PC-3 (cell line): ENCODE measurements at regions not wholly inside any gene's neighbourhood (a gene's known extent, or its start where the extent isn't known, plus 50 kb on each side); places are given as distances from the start of the nearest gene placed in this dataset.

ENCODE experiments used
- ATAC-seq: fragments of 200-7000 bp; cut with Tn5 transposase; 2 replicates; pipeline ENCODE4 v1.9.1; 2020; ENCODE audit warnings: mild to moderate bottlenecking, moderate library complexity
- BruUV-seq: library from RNA; stranded (reverse); fragments of 400-500 nt; replicated peaks from 2 replicates; lab custom pipeline; 2021; lab: Mats Ljungman, UMichigan
- CTCF ChIA-PET: fragments of 300-600 bp; sonication (Branson Sonifier 250); formaldehyde crosslinking; loops from one replicate; lab custom pipeline; 2022; ENCODE audit warnings: antibody characterized with exemption; lab: Charles Lee
- POLR2A ChIA-PET: fragments of 300-600 bp; sonication (Branson Sonifier 250); formaldehyde crosslinking; loops from one replicate; lab custom pipeline; 2022; ENCODE audit warnings: antibody characterized with exemption; ENCODE audit not compliant: unreplicated experiment; lab: Charles Lee
- DNase-seq: peaks from one replicate; pipeline ENCODE4 v3.0.0-alpha.2; 2015
- H2AFZ ChIP-seq: fragments of 300-600 bp; sonication (generic); 2 replicates; pipeline ENCODE4 v1.6.0; 2016; ENCODE audit warnings: antibody characterized with exemption, low read length
- H3F3A ChIP-seq: fragments of 300-600 bp; sonication (generic); one replicate; pipeline ENCODE4 v1.6.0; 2017; ENCODE audit warnings: antibody characterized with exemption, low read length, control low read depth, mild to moderate bottlenecking; ENCODE audit not compliant: unreplicated experiment
- H3K27ac ChIP-seq: fragments of 300-600 bp; sonication (generic); 2 replicates; pipeline ENCODE4 v1.5.1; 2016; ENCODE audit warnings: mild to moderate bottlenecking, low read length
- H3K27me3 ChIP-seq: fragments of 300-600 bp; sonication (generic); 2 replicates; pipeline ENCODE4 v1.6.1; 2016; ENCODE audit warnings: low read length, mixed read lengths
- H3K36me3 ChIP-seq: fragments of 300-600 bp; sonication (generic); 2 replicates; pipeline ENCODE4 v1.6.1; 2016; ENCODE audit warnings: low read depth, mixed run types, low read length, mixed read lengths
- H3K4me1 ChIP-seq: fragments of 300-600 bp; sonication (generic); 2 replicates; pipeline ENCODE4 v1.5.1; 2016; ENCODE audit warnings: low read length; ENCODE audit not compliant: insufficient read depth
- H3K4me2 ChIP-seq: fragments of 300-600 bp; sonication (generic); 2 replicates; pipeline ENCODE4 v1.6.0; 2016; ENCODE audit warnings: low read length
- H3K4me3 ChIP-seq: fragments of 300-600 bp; sonication (generic); 2 replicates; pipeline ENCODE4 v1.5.1; 2016; ENCODE audit warnings: mild to moderate bottlenecking, low read length, mixed read lengths
- H3K79me2 ChIP-seq: fragments of 300-600 bp; sonication (generic); 2 replicates; pipeline ENCODE4 v1.6.1; 2017; ENCODE audit warnings: low read length, mixed read lengths
- H3K9ac ChIP-seq: fragments of 300-600 bp; sonication (generic); 2 replicates; pipeline ENCODE4 v1.6.0; 2016; ENCODE audit warnings: mild to moderate bottlenecking, low read length
- H3K9me2 ChIP-seq: fragments of 300-600 bp; sonication (generic); replicated peaks from 2 replicates; pipeline ENCODE4 v1.6.1; 2016; ENCODE audit warnings: mixed run types, low read length, mixed read lengths
- H3K9me3 ChIP-seq: fragments of 300-600 bp; sonication (generic); 2 replicates; pipeline ENCODE4 v1.6.1; 2016; ENCODE audit warnings: low read length, mixed read lengths
- H4K20me1 ChIP-seq: fragments of 300-600 bp; sonication (generic); 2 replicates; pipeline ENCODE4 v1.6.1; 2016; ENCODE audit warnings: low read length, mixed read lengths
- CTCF ChIP-seq: fragments of 300-600 bp; sonication (generic); conservative IDR thresholded peaks from 2 replicates; pipeline ENCODE4 v1.5.1; 2017; ENCODE audit warnings: antibody characterized with exemption, low read depth, mild to moderate bottlenecking, low read length
- EZH2 ChIP-seq: fragments of 300-600 bp; sonication (generic); IDR thresholded peaks from one replicate; pipeline ENCODE4 v1.6.1; 2017; ENCODE audit warnings: antibody characterized with exemption, mild to moderate bottlenecking, low read length; ENCODE audit not compliant: unreplicated experiment
- EZH2phosphoT487 ChIP-seq: fragments of 300-600 bp; sonication (generic); IDR thresholded peaks from 2 replicates; pipeline ENCODE4 v1.6.1; 2018; ENCODE audit warnings: mild to moderate bottlenecking, antibody characterized with exemption, low read length, borderline replicate concordance
- intact Hi-C: fragments of 100-400 bp; cut with micrococcal nuclease; formaldehyde crosslinking; loops from 2 replicates; pipeline ENCODE4 v1.9.0; 2023

GRCh38 chr6:137395316-137395715 is 98.9 kb downstream of the OLIG3 start:
- TF ChIP-seq EZH2 (no peak), CTCF (no peak), EZH2phosphoT487 (no peak)
- Histone ChIP-seq H3K9me2 (no peaks in the 10 kb centered on the region), H4K20me1 (no peaks in the 10 kb centered on the region), H3K9ac (no peak overlapping the region), H3K9me3 (no peaks in the 10 kb centered on the region), H3K36me3 (no peaks in the 10 kb centered on the region), H3K4me2 (no peak overlapping the region), H3F3A (no peaks in the 10 kb centered on the region), H2AFZ (no peak overlapping the region), H3K27me3 (peaks cover 21% of the 10 kb centered on the region), H3K4me1 (no peaks in the 10 kb centered on the region), H3K4me3 (no peak overlapping the region), H3K79me2 (no peaks in the 10 kb centered on the region), H3K27ac (no peak overlapping the region)
- intact Hi-C loops = no loop called here
- CTCF ChIA-PET = no interaction called here
- no TSS peak for BruUV-seq
- ATAC-seq (no peak), DNase-seq (no peak)
- POLR2A ChIA-PET = no interaction called here

- ATAC-seq (no peak), DNase-seq (no peak)
- no peak overlapping the region for H3K4me2 ChIP-seq
- no peaks in the 10 kb centered on the region for H3K9me3 ChIP-seq
- H3K36me3 ChIP-seq = no peaks in the 10 kb centered on the region
- peaks cover 21% of the 10 kb centered on the region for H3K27me3 ChIP-seq
- ChIA-PET CTCF (no interaction called here), POLR2A (no interaction called here)
- no TSS peak for BruUV-seq
- intact Hi-C loops = no loop called here
- H3K4me1 ChIP-seq = no peaks in the 10 kb centered on the region
- no peaks in the 10 kb centered on the region for H3K9me2 ChIP-seq
- TF ChIP-seq EZH2 = no peak
- H3K9ac ChIP-seq = no peak overlapping the region
- H2AFZ ChIP-seq = no peak overlapping the region
- H3K79me2 ChIP-seq = no peaks in the 10 kb centered on the region
- H3F3A ChIP-seq = no peaks in the 10 kb centered on the region
- no peak overlapping the region for H3K4me3 ChIP-seq
- no peaks in the 10 kb centered on the region for H4K20me1 ChIP-seq
- no peak overlapping the region for H3K27ac ChIP-seq
Measured at GRCh38 chr6:137391061-137391814, 103.0 kb downstream of the OLIG3 start.

GRCh38 chr6:137390334-137390733 is 103.9 kb downstream of the OLIG3 start:
- no peaks in the 10 kb centered on the region for H3K36me3 ChIP-seq
- no peaks in the 10 kb centered on the region for H3K79me2 ChIP-seq
- no peak overlapping the region for H3K4me3 ChIP-seq
- no peaks in the 10 kb centered on the region for H3K4me1 ChIP-seq
- intact Hi-C loops = no loop called here
- no peak for TF ChIP-seq EZH2phosphoT487
- no peak for TF ChIP-seq EZH2
- no peak for TF ChIP-seq CTCF
- no peaks in the 10 kb centered on the region for H4K20me1 ChIP-seq
- DNase-seq (no peak), ATAC-seq (no peak)
- H3K9me3 ChIP-seq = no peaks in the 10 kb centered on the region
- ChIA-PET POLR2A (no interaction called here), CTCF (no interaction called here)
- H3K9me2 ChIP-seq = no peaks in the 10 kb centered on the region
- H3K9ac ChIP-seq = no peak overlapping the region
- no peak overlapping the region for H3K4me2 ChIP-seq
- no TSS peak for BruUV-seq
- peaks cover 21% of the 10 kb centered on the region for H3K27me3 ChIP-seq
- no peak overlapping the region for H3K27ac ChIP-seq
- H2AFZ ChIP-seq = no peak overlapping the region
- H3F3A ChIP-seq = no peaks in the 10 kb centered on the region
